HepG2 (cell line): ENCODE measurements at regions not wholly inside any gene's neighbourhood (a gene's known extent, or its start where the extent isn't known, plus 50 kb on each side); places are given as distances from the start of the nearest gene placed in this dataset.
A peak's percentile ranks its signal among the peaks of the same experiment; 100 is the strongest.

Experiments
- ATM ChIP-seq: fragments of 450-650 bp; IDR thresholded peaks from 2 replicates; pipeline ENCODE4 v1.7.1; 2017; ENCODE audit warnings: mild to moderate bottlenecking, borderline replicate concordance
- EED ChIP-seq: sonication (generic); formaldehyde crosslinking; IDR thresholded peaks from 2 replicates; pipeline ENCODE4 v1.5.0; 2020; ENCODE audit warnings: mild to moderate bottlenecking, missing genetic modification reagents
- EHMT2 ChIP-seq: fragments of 200-600 bp; sonication (generic); IDR thresholded peaks from 2 replicates; pipeline ENCODE4 v1.7.0; 2017; ENCODE audit warnings: antibody characterized with exemption, low read depth, low read length, borderline replicate concordance
- GLI4 ChIP-seq: sonication (generic); formaldehyde crosslinking; IDR thresholded peaks from 2 replicates; pipeline ENCODE4 v1.5.1; 2020; ENCODE audit warnings: missing genetic modification reagents, mild to moderate bottlenecking, moderate library complexity, borderline replicate concordance
- MAFF ChIP-seq: IDR thresholded peaks from 2 replicates; pipeline ENCODE4 v1.6.1; 2011; ENCODE audit warnings: low read depth, low read length, improper control_type of control experiment
- PITX1 ChIP-seq: sonication (generic); formaldehyde crosslinking; IDR thresholded peaks from 2 replicates; pipeline ENCODE4 v1.5.1; 2020; ENCODE audit warnings: mild to moderate bottlenecking, missing genetic modification reagents
- TCF12 ChIP-seq, 2 experiments: fragments of 450-650 bp in 1 of 2; sonication (generic) in 1 of 2; formaldehyde crosslinking in 1 of 2; IDR thresholded peaks; 2 replicates each; pipeline versions ENCODE4 v1.6.1 to v1.8.0; 2017 to 2022; ENCODE audit warnings: antibody characterized with exemption in 1 of 2, mild to moderate bottlenecking in 1 of 2, missing genetic modification reagents in 1 of 2, moderate library complexity in 1 of 2
- ZFP36L2 ChIP-seq: sonication (generic); formaldehyde crosslinking; IDR thresholded peaks from 2 replicates; pipeline ENCODE4 v1.4.0; 2020; ENCODE audit warnings: missing genetic modification reagents
- ZFP62 ChIP-seq: sonication (generic); formaldehyde crosslinking; IDR thresholded peaks from 2 replicates; pipeline ENCODE4 v1.4.0; 2020; ENCODE audit warnings: missing genetic modification reagents
- TF ChIP-seq, protein P1 (sequence below): IDR thresholded peaks from 2 replicates; pipeline ENCODE4 v1.6.1; 2016; ENCODE audit warnings: low read depth, control low read depth
- TF ChIP-seq, protein P2 (sequence below): sonication (generic); formaldehyde crosslinking; IDR thresholded peaks from 2 replicates; pipeline ENCODE4 v1.8.0; 2022; ENCODE audit warnings: mild to moderate bottlenecking, missing genetic modification reagents, moderate library complexity
- TF ChIP-seq, protein P3 (sequence below): sonication (generic); formaldehyde crosslinking; IDR thresholded peaks from 2 replicates; pipeline ENCODE4 v1.5.0; 2020; ENCODE audit warnings: missing genetic modification reagents, mild to moderate bottlenecking, borderline replicate concordance
- TF ChIP-seq, protein P4 (sequence below): sonication (generic); formaldehyde crosslinking; IDR thresholded peaks from 2 replicates; pipeline ENCODE4 v1.5.1; 2020; ENCODE audit warnings: mild to moderate bottlenecking, missing genetic modification reagents, borderline replicate concordance
- TF ChIP-seq, protein P5 (sequence below): sonication (generic); formaldehyde crosslinking; IDR thresholded peaks from 2 replicates; pipeline ENCODE4 v1.4.0; 2020; ENCODE audit warnings: low read depth, missing genetic modification reagents
- TF ChIP-seq, protein P6 (sequence below): IDR thresholded peaks from 2 replicates; pipeline ENCODE4 v1.6.1; 2012; ENCODE audit warnings: inconsistent platforms

DNA sequence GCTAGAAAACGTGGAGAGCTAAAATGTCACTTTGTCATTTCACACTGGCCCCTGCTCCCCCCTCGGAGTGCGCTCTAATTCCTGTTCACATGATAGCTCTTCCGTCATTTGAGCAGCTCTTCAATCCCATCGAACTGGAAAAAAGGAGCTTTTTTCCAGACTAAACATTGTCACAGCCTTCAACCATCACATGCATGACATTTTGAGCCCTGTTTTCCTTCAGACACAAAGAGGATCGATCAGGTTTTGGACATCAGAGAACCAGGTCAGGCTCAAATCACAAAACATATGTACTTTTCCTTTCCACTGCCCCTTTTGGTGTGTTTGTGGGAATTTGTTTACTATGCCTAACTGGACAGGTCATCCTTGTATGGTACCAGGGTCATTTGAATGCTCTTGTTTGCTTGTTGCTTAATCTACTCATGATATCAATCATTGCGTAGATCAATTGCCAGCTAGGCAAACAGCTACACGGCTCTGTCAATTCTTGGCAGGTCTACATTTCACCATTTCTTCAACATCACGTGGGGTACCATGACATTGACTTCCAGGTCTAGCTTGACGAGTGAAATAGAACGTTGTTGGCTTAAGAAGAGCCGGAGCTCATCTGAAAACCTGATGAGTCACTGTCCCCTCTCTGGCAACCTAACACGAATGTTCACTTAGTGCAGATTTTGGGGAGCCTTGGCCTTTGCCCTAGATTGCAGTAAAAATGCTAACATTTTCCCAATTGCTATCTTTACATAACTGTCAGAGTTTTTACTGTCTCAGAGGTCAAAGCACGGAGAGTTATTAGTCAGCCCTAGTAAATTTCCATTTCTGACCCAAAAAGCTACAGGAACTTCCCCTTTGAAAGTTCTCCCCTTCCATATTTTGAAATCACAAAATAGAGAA is 87.3 kb downstream of the LYZL2 start (continued):
- TF ChIP-seq, protein P1, sequence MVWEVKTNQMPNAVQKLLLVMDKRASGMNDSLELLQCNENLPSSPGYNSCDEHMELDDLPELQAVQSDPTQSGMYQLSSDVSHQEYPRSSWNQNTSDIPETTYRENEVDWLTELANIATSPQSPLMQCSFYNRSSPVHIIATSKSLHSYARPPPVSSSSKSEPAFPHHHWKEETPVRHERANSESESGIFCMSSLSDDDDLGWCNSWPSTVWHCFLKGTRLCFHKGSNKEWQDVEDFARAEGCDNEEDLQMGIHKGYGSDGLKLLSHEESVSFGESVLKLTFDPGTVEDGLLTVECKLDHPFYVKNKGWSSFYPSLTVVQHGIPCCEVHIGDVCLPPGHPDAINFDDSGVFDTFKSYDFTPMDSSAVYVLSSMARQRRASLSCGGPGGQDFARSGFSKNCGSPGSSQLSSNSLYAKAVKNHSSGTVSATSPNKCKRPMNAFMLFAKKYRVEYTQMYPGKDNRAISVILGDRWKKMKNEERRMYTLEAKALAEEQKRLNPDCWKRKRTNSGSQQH (CRISPR knock-in tag): no peak
- TF ChIP-seq, protein P2, sequence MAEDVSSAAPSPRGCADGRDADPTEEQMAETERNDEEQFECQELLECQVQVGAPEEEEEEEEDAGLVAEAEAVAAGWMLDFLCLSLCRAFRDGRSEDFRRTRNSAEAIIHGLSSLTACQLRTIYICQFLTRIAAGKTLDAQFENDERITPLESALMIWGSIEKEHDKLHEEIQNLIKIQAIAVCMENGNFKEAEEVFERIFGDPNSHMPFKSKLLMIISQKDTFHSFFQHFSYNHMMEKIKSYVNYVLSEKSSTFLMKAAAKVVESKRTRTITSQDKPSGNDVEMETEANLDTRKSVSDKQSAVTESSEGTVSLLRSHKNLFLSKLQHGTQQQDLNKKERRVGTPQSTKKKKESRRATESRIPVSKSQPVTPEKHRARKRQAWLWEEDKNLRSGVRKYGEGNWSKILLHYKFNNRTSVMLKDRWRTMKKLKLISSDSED (CRISPR knock-in tag): no peak
- TF ChIP-seq EHMT2: peak; percentile 88; the same call in 1 of the 2 replicates
- peak; percentile 68; the same call in 1 of the 2 replicates for TF ChIP-seq MAFF
- peak; percentile 95 for TF ChIP-seq PITX1
- TF ChIP-seq TCF12 (IDR thresholded peaks at IDR 0.05): no peak
- TF ChIP-seq TCF12 (CRISPR knock-in tag; IDR thresholded peaks at IDR 0.05): peak; percentile 98
- no peak for TF ChIP-seq EED (CRISPR knock-in tag)
- TF ChIP-seq, protein P3, sequence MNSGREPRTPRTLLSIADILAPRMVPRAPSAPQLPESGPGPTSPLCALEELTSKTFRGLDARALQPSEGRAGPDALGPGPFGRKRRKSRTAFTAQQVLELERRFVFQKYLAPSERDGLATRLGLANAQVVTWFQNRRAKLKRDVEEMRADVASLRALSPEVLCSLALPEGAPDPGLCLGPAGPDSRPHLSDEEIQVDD: no peak
- TF ChIP-seq, protein P4, sequence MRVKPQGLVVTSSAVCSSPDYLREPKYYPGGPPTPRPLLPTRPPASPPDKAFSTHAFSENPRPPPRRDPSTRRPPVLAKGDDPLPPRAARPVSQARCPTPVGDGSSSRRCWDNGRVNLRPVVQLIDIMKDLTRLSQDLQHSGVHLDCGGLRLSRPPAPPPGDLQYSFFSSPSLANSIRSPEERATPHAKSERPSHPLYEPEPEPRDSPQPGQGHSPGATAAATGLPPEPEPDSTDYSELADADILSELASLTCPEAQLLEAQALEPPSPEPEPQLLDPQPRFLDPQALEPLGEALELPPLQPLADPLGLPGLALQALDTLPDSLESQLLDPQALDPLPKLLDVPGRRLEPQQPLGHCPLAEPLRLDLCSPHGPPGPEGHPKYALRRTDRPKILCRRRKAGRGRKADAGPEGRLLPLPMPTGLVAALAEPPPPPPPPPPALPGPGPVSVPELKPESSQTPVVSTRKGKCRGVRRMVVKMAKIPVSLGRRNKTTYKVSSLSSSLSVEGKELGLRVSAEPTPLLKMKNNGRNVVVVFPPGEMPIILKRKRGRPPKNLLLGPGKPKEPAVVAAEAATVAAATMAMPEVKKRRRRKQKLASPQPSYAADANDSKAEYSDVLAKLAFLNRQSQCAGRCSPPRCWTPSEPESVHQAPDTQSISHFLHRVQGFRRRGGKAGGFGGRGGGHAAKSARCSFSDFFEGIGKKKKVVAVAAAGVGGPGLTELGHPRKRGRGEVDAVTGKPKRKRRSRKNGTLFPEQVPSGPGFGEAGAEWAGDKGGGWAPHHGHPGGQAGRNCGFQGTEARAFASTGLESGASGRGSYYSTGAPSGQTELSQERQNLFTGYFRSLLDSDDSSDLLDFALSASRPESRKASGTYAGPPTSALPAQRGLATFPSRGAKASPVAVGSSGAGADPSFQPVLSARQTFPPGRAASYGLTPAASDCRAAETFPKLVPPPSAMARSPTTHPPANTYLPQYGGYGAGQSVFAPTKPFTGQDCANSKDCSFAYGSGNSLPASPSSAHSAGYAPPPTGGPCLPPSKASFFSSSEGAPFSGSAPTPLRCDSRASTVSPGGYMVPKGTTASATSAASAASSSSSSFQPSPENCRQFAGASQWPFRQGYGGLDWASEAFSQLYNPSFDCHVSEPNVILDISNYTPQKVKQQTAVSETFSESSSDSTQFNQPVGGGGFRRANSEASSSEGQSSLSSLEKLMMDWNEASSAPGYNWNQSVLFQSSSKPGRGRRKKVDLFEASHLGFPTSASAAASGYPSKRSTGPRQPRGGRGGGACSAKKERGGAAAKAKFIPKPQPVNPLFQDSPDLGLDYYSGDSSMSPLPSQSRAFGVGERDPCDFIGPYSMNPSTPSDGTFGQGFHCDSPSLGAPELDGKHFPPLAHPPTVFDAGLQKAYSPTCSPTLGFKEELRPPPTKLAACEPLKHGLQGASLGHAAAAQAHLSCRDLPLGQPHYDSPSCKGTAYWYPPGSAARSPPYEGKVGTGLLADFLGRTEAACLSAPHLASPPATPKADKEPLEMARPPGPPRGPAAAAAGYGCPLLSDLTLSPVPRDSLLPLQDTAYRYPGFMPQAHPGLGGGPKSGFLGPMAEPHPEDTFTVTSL (CRISPR knock-in tag): peak; percentile 92
- TF ChIP-seq GLI4 (CRISPR knock-in tag): no peak
- TF ChIP-seq, protein P5, sequence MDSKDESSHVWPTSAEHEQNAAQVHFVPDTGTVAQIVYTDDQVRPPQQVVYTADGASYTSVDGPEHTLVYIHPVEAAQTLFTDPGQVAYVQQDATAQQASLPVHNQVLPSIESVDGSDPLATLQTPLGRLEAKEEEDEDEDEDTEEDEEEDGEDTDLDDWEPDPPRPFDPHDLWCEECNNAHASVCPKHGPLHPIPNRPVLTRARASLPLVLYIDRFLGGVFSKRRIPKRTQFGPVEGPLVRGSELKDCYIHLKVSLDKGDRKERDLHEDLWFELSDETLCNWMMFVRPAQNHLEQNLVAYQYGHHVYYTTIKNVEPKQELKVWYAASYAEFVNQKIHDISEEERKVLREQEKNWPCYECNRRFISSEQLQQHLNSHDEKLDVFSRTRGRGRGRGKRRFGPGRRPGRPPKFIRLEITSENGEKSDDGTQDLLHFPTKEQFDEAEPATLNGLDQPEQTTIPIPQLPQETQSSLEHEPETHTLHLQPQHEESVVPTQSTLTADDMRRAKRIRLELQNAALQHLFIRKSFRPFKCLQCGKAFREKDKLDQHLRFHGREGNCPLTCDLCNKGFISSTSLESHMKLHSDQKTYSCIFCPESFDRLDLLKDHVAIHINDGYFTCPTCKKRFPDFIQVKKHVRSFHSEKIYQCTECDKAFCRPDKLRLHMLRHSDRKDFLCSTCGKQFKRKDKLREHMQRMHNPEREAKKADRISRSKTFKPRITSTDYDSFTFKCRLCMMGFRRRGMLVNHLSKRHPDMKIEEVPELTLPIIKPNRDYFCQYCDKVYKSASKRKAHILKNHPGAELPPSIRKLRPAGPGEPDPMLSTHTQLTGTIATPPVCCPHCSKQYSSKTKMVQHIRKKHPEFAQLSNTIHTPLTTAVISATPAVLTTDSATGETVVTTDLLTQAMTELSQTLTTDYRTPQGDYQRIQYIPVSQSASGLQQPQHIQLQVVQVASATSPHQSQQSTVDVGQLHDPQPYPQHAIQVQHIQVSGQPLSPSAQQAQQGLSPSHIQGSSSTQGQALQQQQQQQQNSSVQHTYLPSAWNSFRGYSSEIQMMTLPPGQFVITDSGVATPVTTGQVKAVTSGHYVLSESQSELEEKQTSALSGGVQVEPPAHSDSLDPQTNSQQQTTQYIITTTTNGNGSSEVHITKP (CRISPR knock-in tag): peak; percentile 81
- TF ChIP-seq ZFP36L2 (CRISPR knock-in tag): no peak
- no peak for TF ChIP-seq ATM
- TF ChIP-seq, protein P6, sequence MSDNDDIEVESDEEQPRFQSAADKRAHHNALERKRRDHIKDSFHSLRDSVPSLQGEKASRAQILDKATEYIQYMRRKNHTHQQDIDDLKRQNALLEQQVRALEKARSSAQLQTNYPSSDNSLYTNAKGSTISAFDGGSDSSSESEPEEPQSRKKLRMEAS: peak; percentile 63; the same call in 1 of the 2 replicates
- TF ChIP-seq ZFP62: no peak
